HG03095 (cell line): ENCODE measurements at regions not wholly inside any gene's neighbourhood (a gene's known extent, or its start where the extent isn't known, plus 50 kb on each side); places are given as distances from the start of the nearest gene placed in this dataset.
A peak's percentile ranks its signal among the peaks of the same experiment; 100 is the strongest.
"Not testable (repeated sequence)": the region's sequence is repeated elsewhere in the genome, so short reads cannot be mapped to it uniquely, and the experiment has no call there.

Experiments used
- ATAC-seq: cut with Tn5 transposase; IDR thresholded peaks from one replicate; pipeline ENCODE4 v1.9.1; 2021; ENCODE audit warnings: moderate library complexity; ENCODE audit not compliant: unreplicated experiment

- not testable (repeated sequence) for ATAC-seq
These were observed 150.6 kb upstream of the ANKRD20A1 start for GRCh38 chr9:67708109-67708508.

- not testable (repeated sequence) for ATAC-seq
These were observed 147.3 kb upstream of the ANKRD20A1 start for GRCh38 chr9:67711429-67711828.

GRCh38 chr9:67711931-67712330 is 146.8 kb upstream of the ANKRD20A1 start:
- not testable (repeated sequence) for ATAC-seq

- ATAC-seq: not testable (repeated sequence)
These were observed 145.8 kb upstream of the ANKRD20A1 start for GRCh38 chr9:67712956-67713355.

GRCh38 chr9:67717830-67718388 is 140.8 kb upstream of the ANKRD20A1 start:
- not testable (repeated sequence) for ATAC-seq

- ATAC-seq: not testable (repeated sequence)
These were observed 138.2 kb upstream of the ANKRD20A1 start for GRCh38 chr9:67720491-67720890.

- peak; percentile 80 for ATAC-seq
These were observed 136.2 kb upstream of the ANKRD20A1 start for GRCh38 chr9:67722460-67723090.

- not testable (repeated sequence) for ATAC-seq
These were observed 135.5 kb upstream of the ANKRD20A1 start for GRCh38 chr9:67723185-67723584.

- not testable (repeated sequence) for ATAC-seq
These were observed 133.8 kb upstream of the ANKRD20A1 start for GRCh38 chr9:67724885-67725284.

GRCh38 chr9:67726213-67726988 is 132.3 kb upstream of the ANKRD20A1 start:
- peak; percentile 55 for ATAC-seq

- ATAC-seq: not testable (repeated sequence)
These were observed 95.6 kb upstream of the ANKRD20A1 start for GRCh38 chr9:67763133-67763532.

- ATAC-seq: not testable (repeated sequence)
These were observed 86.9 kb upstream of the ANKRD20A1 start for GRCh38 chr9:67771807-67772206.

GRCh38 chr9:67800170-67800569 is 58.6 kb upstream of the ANKRD20A1 start:
- not testable (repeated sequence) for ATAC-seq
